Left ventricle myocardium superior (tissue), 1 donor: ENCODE measurements at regions not wholly inside any gene's neighbourhood (a gene's known extent, or its start where the extent isn't known, plus 50 kb on each side); places are given as distances from the start of the nearest gene placed in this dataset.
"Not testable (repeated sequence)": the region's sequence is repeated elsewhere in the genome, so short reads cannot be mapped to it uniquely, and the experiment has no call there.

ENCODE experiments used
- ATAC-seq: fragments of 200-7000 bp; cut with Tn5 transposase; one replicate; pipeline ENCODE4 v1.9.1; 2020; ENCODE audit warnings: mild to moderate bottlenecking, moderate library complexity
- DNase-seq: peaks from one replicate; pipeline ENCODE4 v3.0.0-alpha.2; 2020
- intact Hi-C: fragments of 100-400 bp; cut with micrococcal nuclease; formaldehyde crosslinking; loops from one replicate; pipeline ENCODE4 v1.11.0; 2022
- donor health status: DM: no; HTN: yes; CAD: no; lungs with severe emphysema.

DNA sequence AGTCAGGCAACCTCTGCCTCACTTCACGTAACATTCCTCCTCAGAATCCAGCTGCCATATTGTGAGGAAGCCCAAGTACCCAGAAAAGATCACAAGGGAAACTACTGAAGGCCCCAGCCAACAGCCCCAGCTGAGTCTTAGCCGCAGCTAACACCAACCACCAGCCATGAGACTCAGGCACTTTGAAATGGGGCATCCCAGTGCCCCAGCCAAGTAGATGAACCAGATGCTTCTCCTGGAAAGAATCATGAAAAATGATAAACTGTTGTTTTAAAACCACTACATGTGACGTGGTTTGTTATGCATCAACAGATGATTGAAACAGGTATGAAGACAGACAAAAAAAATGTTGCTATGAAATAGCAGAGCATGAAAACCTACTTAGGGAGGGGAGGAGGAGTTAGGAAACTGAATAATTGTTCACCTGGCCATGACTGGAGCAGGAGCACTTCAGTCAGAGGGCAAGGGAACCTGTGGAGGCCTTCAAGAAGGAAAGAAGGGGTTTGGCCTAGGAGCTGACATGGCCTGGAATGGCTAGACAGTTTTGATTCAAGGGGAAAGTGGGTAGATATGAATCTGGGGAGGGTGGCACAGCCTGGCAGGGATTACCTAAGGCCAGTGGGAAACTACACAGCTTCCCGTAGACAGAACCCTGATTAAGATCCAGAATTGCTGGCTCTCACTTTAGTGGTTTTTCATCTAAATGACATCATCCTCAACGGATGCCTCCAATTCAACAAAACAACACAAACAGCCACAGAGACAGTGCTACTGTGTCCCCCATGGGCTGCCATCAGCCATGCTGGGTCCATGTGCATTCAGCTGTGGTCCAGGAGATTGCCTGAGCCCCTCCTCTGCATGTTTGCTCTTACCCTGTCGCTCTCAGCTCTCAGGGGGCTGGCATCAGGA, 211.6 kb downstream of the SYK start:
- ATAC-seq (no peak), DNase-seq (no peak)
- intact Hi-C loops: no loop called here

- no peak for DNase-seq
- no peak for ATAC-seq
- intact Hi-C loops: no loop called here
These were observed 215.6 kb downstream of the SYK start for GRCh38 chr9:91017245-91017644.

- DNase-seq, ATAC-seq, intact Hi-C loops: not testable (repeated sequence)
These were observed 218.3 kb downstream of the SYK start for GRCh38 chr9:91019871-91020270.

- DNase-seq, ATAC-seq, intact Hi-C loops: not testable (repeated sequence)
These were observed 220.0 kb downstream of the SYK start for GRCh38 chr9:91021656-91022055.

- intact Hi-C loops: no loop called here
- ATAC-seq (no peak), DNase-seq (no peak)
These were observed 222.1 kb downstream of the SYK start for GRCh38 chr9:91023741-91024140.

GRCh38 chr9:91024841-91025240, 223.2 kb downstream of the SYK start:
- DNase-seq: no peak
- ATAC-seq: no peak
- intact Hi-C loops: no loop called here

DNA sequence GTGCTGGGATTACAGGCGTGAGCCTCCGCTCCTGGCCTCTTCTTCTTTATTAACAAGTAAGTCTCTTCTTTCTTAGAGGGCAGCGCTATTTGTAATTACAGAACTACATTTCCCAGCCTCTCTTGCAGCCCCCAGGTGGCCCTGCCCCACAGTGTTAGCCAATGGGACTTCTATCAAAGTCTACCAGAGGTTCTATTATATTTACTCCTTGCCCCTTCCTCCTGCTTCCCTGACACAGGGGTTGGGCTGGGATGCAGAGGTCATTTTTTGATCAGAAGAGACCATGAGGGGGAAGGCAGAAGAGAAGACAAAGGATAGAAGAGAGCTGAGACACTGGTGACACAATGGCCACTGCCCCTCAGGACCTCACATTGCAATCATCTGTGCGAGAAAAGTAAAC, 224.2 kb downstream of the SYK start:
- DNase-seq (no peak), ATAC-seq (no peak)
- intact Hi-C loops: no loop called here

DNA sequence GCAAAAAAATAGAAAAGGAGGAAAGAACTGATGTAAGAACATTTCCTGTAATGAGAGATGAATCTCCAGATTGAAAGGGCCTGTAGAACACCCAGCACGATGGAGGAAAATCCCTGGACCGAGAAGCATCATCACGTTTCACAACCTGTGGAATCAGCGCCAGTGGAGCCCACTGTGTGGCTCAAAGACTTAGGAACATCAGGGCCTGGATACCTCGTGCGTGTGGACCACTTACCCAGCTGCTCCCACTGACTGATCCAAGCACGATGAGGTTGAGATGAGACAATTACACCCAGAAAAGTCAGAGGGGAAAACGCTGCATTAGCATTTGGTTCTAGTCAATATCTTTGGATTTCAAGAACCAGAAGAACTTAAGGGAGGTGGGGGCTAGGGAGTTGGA, 224.6 kb downstream of the SYK start:
- ATAC-seq: no peak
- DNase-seq: no peak
- intact Hi-C loops: no loop called here

GRCh38 chr9:91027005-91027404, 225.4 kb downstream of the SYK start:
- ATAC-seq (no peak), DNase-seq (no peak)
- intact Hi-C loops: no loop called here

- ATAC-seq: no peak
These were observed 226.7 kb downstream of the SYK start for GRCh38 chr9:91028166-91028827.

GRCh38 chr9:91029650-91030361, 228.2 kb downstream of the SYK start:
- no peak for ATAC-seq
- intact Hi-C loops: loop anchor here (5.0 kb wide), 1 partner anchor 402 kb away; no protein-coding TSS in a partner anchor
- no peak for DNase-seq

More at GRCh38 chr9:91028166-91028827, 226.7 kb downstream of the SYK start:
- DNase-seq: no peak
- intact Hi-C loops: no loop called here

- DNase-seq (no peak), ATAC-seq (no peak)
- intact Hi-C loops: loop anchor here (5.0 kb wide), 1 partner anchor 400 kb away; no protein-coding TSS in a partner anchor
These were observed 230.5 kb downstream of the SYK start for GRCh38 chr9:91032121-91032531.

- DNase-seq: no peak
- intact Hi-C loops: loop anchor here (5.0 kb wide), 1 partner anchor 399 kb away; no protein-coding TSS in a partner anchor
- no peak for ATAC-seq
These were observed 231.7 kb downstream of the SYK start for GRCh38 chr9:91033270-91033669.

DNA sequence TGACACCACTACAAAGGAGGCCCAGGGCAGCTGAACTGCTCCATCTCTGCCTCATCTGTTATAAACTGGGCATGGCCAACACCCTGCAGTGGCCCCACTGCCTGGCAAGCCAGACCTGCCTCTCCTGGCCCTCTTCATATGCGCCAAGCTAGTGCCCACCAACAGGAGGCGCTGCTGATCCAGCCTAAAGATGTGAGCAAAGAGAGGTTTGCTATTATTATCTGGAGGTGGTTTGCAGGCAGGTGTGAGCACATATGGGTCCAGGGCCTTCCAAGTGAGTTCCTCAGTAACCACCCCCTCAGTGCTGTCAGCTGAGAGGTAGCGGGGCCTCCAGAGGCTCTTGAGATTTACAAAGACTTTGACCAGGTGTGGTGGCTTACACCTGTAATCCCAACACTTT, 232.2 kb downstream of the SYK start:
- intact Hi-C loops: loop anchor here (5.0 kb wide), 1 partner anchor 399 kb away; no protein-coding TSS in a partner anchor
- peak; percentile 45 for DNase-seq
- ATAC-seq: no peak

DNA sequence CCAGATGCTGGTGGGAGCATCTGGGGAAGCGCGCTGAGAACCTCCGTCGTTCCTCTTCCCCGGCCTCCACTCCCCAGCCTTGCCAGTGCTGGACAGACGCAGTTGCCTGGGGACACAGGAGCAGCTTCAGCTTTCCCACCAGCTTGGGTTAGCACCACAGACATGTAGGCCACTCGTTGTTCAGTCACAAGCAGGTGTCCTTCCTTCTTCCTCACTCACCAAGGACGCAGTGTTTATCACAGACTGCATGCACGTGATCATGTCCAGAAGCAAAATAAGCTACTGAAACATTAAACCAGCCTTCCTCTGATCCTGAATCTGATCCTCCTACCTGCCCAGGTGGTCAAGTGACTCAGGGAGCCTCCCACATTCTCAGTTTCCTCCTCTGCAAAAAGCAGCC, 232.9 kb downstream of the SYK start:
- intact Hi-C loops: loop anchor here (5.0 kb wide), 1 partner anchor 398 kb away; no protein-coding TSS in a partner anchor
- ATAC-seq: no peak
- no peak for DNase-seq

- ATAC-seq (no peak), DNase-seq (no peak)
- intact Hi-C loops: loop anchor here (5.0 kb wide), 1 partner anchor 397 kb away; no protein-coding TSS in a partner anchor
These were observed 233.6 kb downstream of the SYK start for GRCh38 chr9:91034976-91035824.

GRCh38 chr9:91035825-91036208, 234.2 kb downstream of the SYK start:
- ATAC-seq (no peak), DNase-seq (no peak)
- intact Hi-C loops: no loop called here

DNA sequence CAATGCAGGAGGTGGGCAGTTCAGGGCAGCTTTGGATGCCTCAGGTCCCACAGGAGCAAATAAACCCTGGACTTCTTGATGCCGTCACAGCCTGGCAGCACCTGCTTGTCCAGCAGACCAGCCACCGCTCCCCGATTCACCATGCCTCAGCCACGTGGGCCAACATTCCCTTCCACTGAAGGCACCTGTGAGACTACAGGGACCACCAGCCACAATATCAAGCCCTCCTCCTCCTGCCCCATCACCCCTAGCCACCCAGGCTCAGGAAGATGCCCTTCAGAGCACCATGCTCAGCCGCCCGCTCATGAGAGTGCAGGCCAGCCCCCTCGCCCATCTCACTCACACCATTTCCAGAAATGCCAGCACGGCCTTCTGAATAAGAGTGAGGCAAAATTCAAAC, 234.7 kb downstream of the SYK start:
- intact Hi-C loops: no loop called here
- DNase-seq: no peak
- no peak for ATAC-seq
